K562 (cell line): ENCODE measurements at regions not wholly inside any gene's neighbourhood (a gene's known extent, or its start where the extent isn't known, plus 50 kb on each side); places are given as distances from the start of the nearest gene placed in this dataset.
A peak's percentile ranks its signal among the peaks of the same experiment; 100 is the strongest.

Source experiments
- ATAC-seq: fragments of 200-7000 bp; cut with Tn5 transposase; 3 replicates; pipeline ENCODE4 v1.9.1; 2020; ENCODE audit warnings: moderate library complexity
- BruUV-seq: library from RNA; stranded (reverse); fragments of 400-500 nt; replicated peaks from 2 replicates; lab custom pipeline; 2021; lab: Mats Ljungman, UMichigan
- CTCF ChIA-PET: fragments of 300-600 bp; formaldehyde crosslinking; extraction: SDS; loops from one replicate; lab custom pipeline; 2021; ENCODE audit warnings: low intra/inter-chr PET ratio; lab: Yijun Ruan, JAX
- POLR2A ChIA-PET: fragments of 300-600, 350-650 bp; sonication (Branson Sonifier 250); formaldehyde crosslinking; extraction: SDS; loops from one replicate; lab custom pipeline; 2021; ENCODE audit warnings: antibody characterized with exemption, inconsistent platforms; lab: Yijun Ruan, JAX
- DNase-seq, 4 experiments: peaks; one replicate each; pipeline versions ENCODE4 v3.0.0 to v3.0.0-alpha.2; 2011 to 2018; ENCODE audit warnings: low spot score in 3 of 4, mixed read lengths in 3 of 4; ENCODE audit errors: extremely low read depth in 1 of 4
- FAIRE-seq: peaks from 2 replicates; lab custom pipeline; 2011; peaks lifted over from hg19 to GRCh38; lab: Jason Lieb, UNC
- H2AFZ ChIP-seq: 2 replicates; pipeline ENCODE4 v1.6.0; 2011; ENCODE audit warnings: low read depth, low read length, control low read depth, inconsistent platforms
- H3K27ac ChIP-seq: fragments of 200-600 bp; 3 replicates; pipeline ENCODE4 v1.8.0; 2011; ENCODE audit warnings: low read depth, mild to moderate bottlenecking, control low read depth, inconsistent platforms, low read length, moderate library complexity, mixed read lengths; ENCODE audit errors: extremely low read depth
- H3K27me3 ChIP-seq, 2 experiments: fragments of 300-600 bp in 1 of 2; 2 replicates in 1 of 2; 3 replicates in 1 of 2; pipeline versions ENCODE4 v1.6.0 to v1.8.0; 2011; ENCODE audit warnings: inconsistent platforms in 2 of 2, low read length in 2 of 2, mild to moderate bottlenecking in 1 of 2, mixed read lengths in 1 of 2, moderate library complexity in 1 of 2; ENCODE audit not compliant: control insufficient read depth in 2 of 2, insufficient read depth in 2 of 2
- H3K36me3 ChIP-seq: fragments of 300-600 bp; 3 replicates; pipeline ENCODE4 v1.8.0; 2011; ENCODE audit warnings: mild to moderate bottlenecking, low read length, inconsistent platforms; ENCODE audit not compliant: control insufficient read depth, insufficient read depth
- H3K4me1 ChIP-seq, 2 experiments: fragments of 200-600 bp in 1 of 2; replicated peaks in 1 of 2; 2 replicates in 1 of 2; 3 replicates in 1 of 2; pipeline versions ENCODE4 v1.5.1 to v1.8.0; 2011; ENCODE audit warnings: inconsistent platforms in 2 of 2, low read length in 2 of 2, mild to moderate bottlenecking in 1 of 2, mixed read lengths in 1 of 2, moderate library complexity in 1 of 2; ENCODE audit not compliant: control insufficient read depth in 2 of 2, insufficient read depth in 2 of 2
- H3K4me2 ChIP-seq: 2 replicates; pipeline ENCODE4 v1.6.1; 2011; ENCODE audit warnings: low read length, control low read depth, inconsistent platforms, mixed read lengths; ENCODE audit not compliant: insufficient read depth
- H3K4me3 ChIP-seq: fragments of 200-600 bp; sonication (generic), shearing (Covaris generic); 2 replicates; pipeline ENCODE4 v1.5.1; 2016; ENCODE audit warnings: control low read depth, inconsistent platforms
- H3K79me2 ChIP-seq: fragments of 200-600 bp; 3 replicates; pipeline ENCODE4 v1.8.0; 2011; ENCODE audit warnings: low read length, inconsistent platforms; ENCODE audit not compliant: control insufficient read depth, insufficient read depth
- H3K9ac ChIP-seq, 2 experiments: 2 replicates each; pipeline versions ENCODE4 v1.6.0 to v1.6.1; 2011; ENCODE audit warnings: low read depth in 2 of 2, low read length in 2 of 2, control low read depth in 1 of 2, inconsistent platforms in 1 of 2, mild to moderate bottlenecking in 1 of 2, mixed read lengths in 1 of 2; ENCODE audit not compliant: insufficient read depth in 1 of 2
- H3K9me1 ChIP-seq: one replicate; pipeline ENCODE4 v1.6.0; 2011; ENCODE audit warnings: inconsistent platforms, mild to moderate bottlenecking, low read length, moderate library complexity; ENCODE audit not compliant: control insufficient read depth, insufficient read depth
- H3K9me3 ChIP-seq: replicated peaks from 2 replicates; pipeline ENCODE4 v1.5.1; 2011; ENCODE audit warnings: low read depth, low read length, inconsistent platforms; ENCODE audit not compliant: control insufficient read depth, insufficient read depth
- H4K20me1 ChIP-seq: replicated peaks from 2 replicates; pipeline ENCODE4 v1.6.1; 2011; ENCODE audit warnings: low read length, inconsistent platforms, mixed read lengths; ENCODE audit not compliant: control insufficient read depth, insufficient read depth
- FOXA1 ChIP-seq: fragments of 450-650 bp; IDR thresholded peaks from 2 replicates; pipeline ENCODE4 v1.6.1; 2016; ENCODE audit warnings: mild to moderate bottlenecking, borderline replicate concordance
- MEIS2 ChIP-seq: fragments of 450-650 bp; IDR thresholded peaks from 2 replicates; pipeline ENCODE4 v1.6.1; 2014; ENCODE audit warnings: mild to moderate bottlenecking; ENCODE audit not compliant: partially characterized antibody
- PKNOX1 ChIP-seq: fragments of 450-650 bp; IDR thresholded peaks from 2 replicates; pipeline ENCODE4 v1.6.1; 2016
- WGBS: fragments of 100-300 bp; shearing (Covaris generic); methylation state at CpG from one replicate; pipeline ENCODE4 v1.1.6; 2016; ENCODE audit warnings: low coverage, mixed read lengths; ENCODE audit not compliant: insufficient coverage; ENCODE audit errors: missing lambda C conversion rate; 5-methylcytosine and 5-hydroxymethylcytosine counted together
- in situ Hi-C: fragments of 300-500 bp; cut with MboI; formaldehyde crosslinking; loops from 4 replicates; pipeline ENCODE4 v1.15.0; 2018; ENCODE audit warnings: inconsistent platforms, mixed read lengths
- intact Hi-C: fragments of 100-400 bp; cut with micrococcal nuclease; formaldehyde crosslinking; loops from 2 replicates; pipeline ENCODE4 v1.14.2; 2022
- TF ChIP-seq, protein P1 (sequence below), 2 experiments: IDR thresholded peaks in 1 of 2; conservative IDR thresholded peaks in 1 of 2; 2 replicates each; pipeline ENCODE4 v1.6.1; 2016; ENCODE audit warnings: low read depth in 2 of 2, mild to moderate bottlenecking in 1 of 2, missing compliant biosample characterization in 1 of 2, missing genetic modification characterization in 1 of 2, moderate library complexity in 1 of 2

- FAIRE-seq, result no peak
- peak overlapping the region; percentile 38 for H3K4me2 ChIP-seq
Measured at GRCh38 chr7:434891-435629, 84.6 kb downstream of the PDGFA start.

More at GRCh38 chr7:434891-435629, 84.6 kb downstream of the PDGFA start:
- ChIA-PET CTCF (no interaction called here), POLR2A (interaction anchor here (1.4 kb wide), 1 partner anchor 14 kb away, joined by 3 read pairs; no protein-coding TSS in a partner anchor)
- DNase-seq (no peak), ATAC-seq (no peak)
- Histone ChIP-seq H2AFZ (peak overlapping the region; percentile 17; the same call in 1 of the 2 replicates), H3K79me2 (no peaks in the 10 kb centered on the region), H3K27me3 (peaks cover 32 to 92% of the 10 kb centered on the region in 2 experiments), H3K4me3 (no peak overlapping the region), H3K36me3 (no peaks in the 10 kb centered on the region), H3K9ac (peak overlapping the region in 1 of 2 experiments; percentile 45; a peak in 1 of 4 replicates), H3K9me3 (no peaks in the 10 kb centered on the region), H3K9me1 (no peaks in the 10 kb centered on the region), H3K4me1 (peaks cover 0 to 61% of the 10 kb centered on the region in 2 experiments; a peak in 2 of 5 replicates), H4K20me1 (0 out of 2 replicates have a peak, but pooled peaks cover 9% of the 10 kb centered on the region), H3K27ac (no peak overlapping the region; the same call in 2 of the 3 replicates)
- TF ChIP-seq FOXA1 (no peak), MEIS2 (peak; percentile 2), PKNOX1 (peak; percentile 93)
- TF ChIP-seq, protein P1, sequence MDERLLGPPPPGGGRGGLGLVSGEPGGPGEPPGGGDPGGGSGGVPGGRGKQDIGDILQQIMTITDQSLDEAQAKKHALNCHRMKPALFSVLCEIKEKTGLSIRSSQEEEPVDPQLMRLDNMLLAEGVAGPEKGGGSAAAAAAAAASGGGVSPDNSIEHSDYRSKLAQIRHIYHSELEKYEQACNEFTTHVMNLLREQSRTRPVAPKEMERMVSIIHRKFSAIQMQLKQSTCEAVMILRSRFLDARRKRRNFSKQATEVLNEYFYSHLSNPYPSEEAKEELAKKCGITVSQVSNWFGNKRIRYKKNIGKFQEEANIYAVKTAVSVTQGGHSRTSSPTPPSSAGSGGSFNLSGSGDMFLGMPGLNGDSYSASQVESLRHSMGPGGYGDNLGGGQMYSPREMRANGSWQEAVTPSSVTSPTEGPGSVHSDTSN (CRISPR knock-in tag; IDR thresholded peaks at IDR 0.05; ENCODE audit: low read depth), result no peak
- TF ChIP-seq, protein P1 (tag; conservative IDR thresholded peaks at IDR 0.05; ENCODE audit: low read depth), result peak; percentile 51
- intact Hi-C loops, result no loop called here
- no TSS peak for BruUV-seq
- 9% methylated on average over 34 of the region's 35 CpGs for WGBS
- in situ Hi-C loops, result no loop called here
